HepG2 (cell line): ENCODE measurements at regions not wholly inside any gene's neighbourhood (a gene's known extent, or its start where the extent isn't known, plus 50 kb on each side); places are given as distances from the start of the nearest gene placed in this dataset.

Experiments
- CBFB ChIP-seq: sonication (generic); formaldehyde crosslinking; IDR thresholded peaks from 2 replicates; pipeline ENCODE4 v1.4.0; 2020; ENCODE audit warnings: missing genetic modification reagents
- CTCF ChIP-seq: sonication (generic); formaldehyde crosslinking; IDR thresholded peaks from 2 replicates; pipeline ENCODE4 v1.5.0; 2020; ENCODE audit warnings: mild to moderate bottlenecking, missing genetic modification reagents, moderate library complexity
- IKZF1 ChIP-seq: fragments of 450-650 bp; IDR thresholded peaks from 2 replicates; pipeline ENCODE4 v1.7.1; 2016
- JUNB ChIP-seq: sonication (generic); formaldehyde crosslinking; IDR thresholded peaks from 2 replicates; pipeline ENCODE4 v1.8.0; 2022; ENCODE audit warnings: missing genetic modification reagents, mild to moderate bottlenecking, borderline replicate concordance
- JUND ChIP-seq: sonication (generic); formaldehyde crosslinking; IDR thresholded peaks from 2 replicates; pipeline ENCODE4 v1.8.0; 2022; ENCODE audit warnings: mild to moderate bottlenecking, missing genetic modification reagents
- KDM1A ChIP-seq: IDR thresholded peaks from 2 replicates; pipeline ENCODE4 v1.6.1; 2016; ENCODE audit warnings: missing compliant biosample characterization
- MEIS2 ChIP-seq: sonication (generic); formaldehyde crosslinking; IDR thresholded peaks from 2 replicates; pipeline ENCODE4 v1.9.0; 2021; ENCODE audit warnings: mild to moderate bottlenecking, missing genetic modification reagents
- PRPF4 ChIP-seq: fragments of 200-400 bp; formaldehyde crosslinking; IDR thresholded peaks from 2 replicates; pipeline ENCODE4 v1.6.1; 2016; ENCODE audit warnings: low read length, low read depth; ENCODE audit not compliant: poor library complexity, severe bottlenecking
- SIN3A ChIP-seq: IDR thresholded peaks from 2 replicates; pipeline ENCODE4 v1.6.1; 2011; ENCODE audit warnings: low read depth, mild to moderate bottlenecking, control low read depth, low read length, borderline replicate concordance
- SIN3B ChIP-seq: fragments of 150-350 bp; IDR thresholded peaks from 2 replicates; pipeline ENCODE4 v1.6.1; 2014; ENCODE audit warnings: low read length
- SKI ChIP-seq: fragments of 450-650 bp; IDR thresholded peaks from one replicate; pipeline ENCODE4 v1.6.1; 2018; ENCODE audit warnings: mild to moderate bottlenecking; ENCODE audit not compliant: partially characterized antibody
- ZKSCAN1 ChIP-seq: fragments of 150-350 bp; IDR thresholded peaks from 2 replicates; pipeline ENCODE4 v1.6.1; 2014; ENCODE audit warnings: low read length
- ZNF24 ChIP-seq: fragments of 450-650 bp; IDR thresholded peaks from 2 replicates; pipeline ENCODE4 v1.6.1; 2017; ENCODE audit warnings: antibody characterized with exemption, mild to moderate bottlenecking
- ZNF317 ChIP-seq: sonication (generic); formaldehyde crosslinking; IDR thresholded peaks from 2 replicates; pipeline ENCODE4 v1.5.0; 2020; ENCODE audit warnings: mild to moderate bottlenecking, missing genetic modification reagents

- TF ChIP-seq KDM1A (CRISPR knock-in tag) (no peak), ZNF24 (no peak), CTCF (CRISPR knock-in tag) (no peak), ZNF317 (CRISPR knock-in tag) (no peak), CBFB (CRISPR knock-in tag) (no peak), SIN3B (no peak), PRPF4 (no peak), MEIS2 (CRISPR knock-in tag) (no peak), JUND (CRISPR knock-in tag) (no peak), ZKSCAN1 (no peak), JUNB (no peak), IKZF1 (no peak), SIN3A (no peak), SKI (no peak)
These were observed 860.6 kb upstream of the CELF2 start for GRCh38 chr10:10156917-10157600.
